Iris pigment epithelial cell (primary cell): ENCODE measurements at regions not wholly inside any gene's neighbourhood (a gene's known extent, or its start where the extent isn't known, plus 50 kb on each side); places are given as distances from the start of the nearest gene placed in this dataset.
"Not testable (repeated sequence)": the region's sequence is repeated elsewhere in the genome, so short reads cannot be mapped to it uniquely, and the experiment has no call there.

Source experiments
- DNase-seq: peaks from one replicate; pipeline ENCODE4 v3.0.0-alpha.2; 2011; ENCODE audit warnings: low read depth

GRCh38 chr15:100767001-100767825 lies 112.4 kb upstream of the ALDH1A3 start:
- no peak for DNase-seq

- no peak for DNase-seq
Measured at GRCh38 chr15:100768501-100768931, 111.1 kb upstream of the ALDH1A3 start.

- no peak for DNase-seq
Measured at GRCh38 chr15:100769043-100769974, 110.3 kb upstream of the ALDH1A3 start.

GRCh38 chr15:100769975-100770340 lies 109.7 kb upstream of the ALDH1A3 start:
- DNase-seq: no peak

GRCh38 chr15:100770661-100771584 lies 108.7 kb upstream of the ALDH1A3 start:
- DNase-seq: no peak

- no peak for DNase-seq
Measured at GRCh38 chr15:100771746-100772145, 107.9 kb upstream of the ALDH1A3 start.

- DNase-seq: no peak
Measured at GRCh38 chr15:100772478-100772877, 107.2 kb upstream of the ALDH1A3 start.

- DNase-seq: no peak
Measured at GRCh38 chr15:100772892-100773520, 106.6 kb upstream of the ALDH1A3 start.

DNA sequence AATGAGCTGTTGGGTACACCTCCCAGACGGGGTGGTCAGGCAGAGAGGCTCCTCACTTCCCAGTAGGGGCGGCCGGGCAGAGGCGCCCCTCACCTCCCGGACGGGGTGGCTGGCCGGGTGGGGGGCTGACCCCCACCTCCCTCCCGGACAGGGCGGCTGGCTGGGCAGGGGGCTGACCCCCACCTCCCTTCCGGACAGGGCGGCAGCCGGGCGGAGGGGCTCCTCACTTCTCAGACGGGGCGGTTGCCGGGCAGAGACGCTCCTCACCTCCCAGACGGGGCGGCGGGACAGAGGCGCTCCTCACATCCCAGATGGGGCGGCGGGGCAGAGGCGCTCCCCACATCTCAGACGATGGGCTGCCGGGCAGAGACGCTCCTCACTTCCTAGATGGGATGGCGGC lies 105.6 kb upstream of the ALDH1A3 start:
- not testable (repeated sequence) for DNase-seq

DNA sequence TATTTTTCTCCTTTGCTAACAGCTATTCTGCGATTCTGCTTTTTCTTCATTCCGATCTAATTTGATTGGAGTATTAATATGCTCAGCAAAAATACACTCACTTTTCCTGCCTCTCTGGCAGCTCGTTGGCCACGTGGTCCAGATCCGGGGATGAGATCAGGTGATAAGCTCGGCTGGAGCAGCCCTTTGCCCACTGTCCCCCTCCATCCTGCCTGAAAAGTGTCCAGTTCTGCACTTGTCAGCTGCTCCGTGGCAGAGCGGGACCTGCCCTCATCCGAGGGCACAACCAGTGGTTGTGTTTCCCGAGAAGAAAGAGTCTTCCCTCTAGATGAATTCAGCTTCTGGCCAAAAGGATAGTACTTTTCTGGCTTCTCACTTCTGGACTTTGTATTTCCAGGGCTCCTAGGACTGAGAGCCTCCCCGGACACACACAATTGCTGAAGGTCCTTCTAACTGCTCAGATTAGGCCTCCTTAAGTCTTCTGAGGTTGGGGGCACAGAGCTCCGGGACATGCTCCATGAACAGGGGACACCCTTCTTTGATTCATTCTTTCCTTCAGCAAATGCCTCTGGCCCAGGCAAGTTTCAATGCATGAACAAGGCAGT lies 103.9 kb upstream of the ALDH1A3 start:
- DNase-seq: no peak

DNA sequence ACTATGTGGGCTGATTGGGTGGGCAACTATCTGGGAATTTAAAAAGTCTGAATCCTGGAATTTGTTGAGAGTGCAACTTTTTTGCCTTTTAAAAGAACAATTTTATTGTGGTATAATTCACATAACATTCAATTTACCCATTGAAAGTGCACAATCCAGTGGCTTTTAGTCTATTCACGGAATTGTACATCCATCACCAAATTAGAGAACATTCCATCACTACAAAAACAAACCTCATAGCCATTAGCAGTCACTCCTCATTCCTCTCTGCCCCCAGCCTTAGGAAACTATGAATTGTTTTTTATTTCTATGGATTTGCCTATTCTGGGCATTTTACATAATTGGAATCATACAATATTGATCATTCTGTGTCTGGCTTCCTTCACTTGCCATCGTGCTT lies 101.8 kb upstream of the ALDH1A3 start:
- DNase-seq: no peak

DNA sequence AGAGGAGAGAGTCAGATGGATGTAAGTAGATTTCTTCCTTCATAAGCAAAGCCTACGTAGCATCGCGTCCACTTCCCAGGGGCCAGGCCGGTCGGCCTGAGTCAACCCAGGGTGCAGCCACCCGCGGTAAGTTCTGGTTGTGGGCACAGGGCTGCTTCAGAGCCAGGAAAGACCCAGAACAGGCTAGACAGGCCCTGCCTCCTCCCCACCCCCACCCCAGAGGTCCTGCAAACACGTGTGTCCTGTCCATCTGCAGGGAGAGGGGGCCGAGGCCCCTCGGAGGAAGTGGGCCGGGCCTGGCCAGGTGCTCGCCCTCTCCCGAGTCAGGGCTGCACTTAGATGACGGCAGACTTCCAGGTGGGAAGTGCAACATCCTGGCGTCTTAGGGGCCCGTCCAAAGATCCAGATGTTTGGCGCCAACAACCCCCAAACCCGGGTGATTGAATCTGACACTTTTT lies 100.8 kb upstream of the ALDH1A3 start:
- DNase-seq: no peak

- no peak for DNase-seq
Measured at GRCh38 chr15:100779331-100780207, 100.1 kb upstream of the ALDH1A3 start.

DNA sequence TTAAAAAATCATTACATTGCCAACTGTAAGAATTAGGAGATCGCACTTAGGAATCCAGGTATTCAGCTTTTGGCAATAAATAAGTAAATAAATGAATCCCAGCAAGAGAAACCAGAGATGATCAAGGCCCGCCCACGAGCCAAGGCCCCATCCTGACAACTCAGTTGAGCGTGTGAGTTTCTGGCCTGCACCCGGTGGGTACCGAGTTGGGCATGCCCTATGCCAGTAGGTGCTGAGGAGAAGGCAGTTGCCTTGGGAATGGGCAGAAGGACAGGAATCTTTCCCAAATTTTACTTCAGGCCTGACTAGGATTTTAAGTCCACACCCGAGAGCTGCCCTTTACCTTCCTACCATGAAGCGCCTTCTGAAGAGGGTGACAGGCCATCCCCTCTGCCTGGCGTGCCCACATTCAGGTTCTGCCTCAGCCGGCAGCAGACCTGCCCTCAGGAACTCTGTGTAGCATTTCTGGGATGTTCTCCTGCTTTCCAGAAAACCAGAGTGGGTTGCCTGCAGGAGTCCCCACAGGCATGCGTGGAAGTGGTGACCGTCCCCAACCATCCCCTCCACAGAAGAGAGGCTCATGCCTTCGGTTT lies 99.3 kb upstream of the ALDH1A3 start:
- no peak for DNase-seq

- no peak for DNase-seq
Measured at GRCh38 chr15:100781061-100781960, 98.3 kb upstream of the ALDH1A3 start.

DNA sequence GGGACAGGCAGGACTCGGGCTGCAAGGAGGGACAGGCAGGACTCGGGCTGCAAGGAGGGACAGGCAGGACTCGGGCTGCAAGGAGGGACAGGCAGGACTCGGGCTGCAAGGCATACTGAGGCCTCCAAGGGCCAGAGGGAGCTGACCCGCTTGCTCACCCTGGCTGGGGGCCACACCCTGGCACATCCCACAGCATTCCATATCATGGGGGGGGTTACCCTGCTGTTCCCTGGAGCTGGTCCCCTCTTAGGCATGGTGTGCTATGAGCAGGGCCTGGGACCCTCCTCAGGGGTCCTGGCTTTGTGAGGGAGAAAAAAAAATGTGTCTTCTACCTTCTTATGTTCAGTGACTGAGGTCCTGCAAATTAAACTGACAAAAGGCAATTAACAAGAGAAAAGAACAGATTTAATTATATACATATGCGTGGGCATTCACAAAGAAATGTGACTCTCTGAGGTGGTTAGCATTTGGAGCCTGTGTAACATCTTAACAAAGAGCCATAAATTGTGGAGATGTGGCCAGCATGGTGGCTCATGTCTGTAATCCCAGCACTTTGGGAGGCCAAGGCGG lies 97.6 kb upstream of the ALDH1A3 start:
- no peak for DNase-seq

DNA sequence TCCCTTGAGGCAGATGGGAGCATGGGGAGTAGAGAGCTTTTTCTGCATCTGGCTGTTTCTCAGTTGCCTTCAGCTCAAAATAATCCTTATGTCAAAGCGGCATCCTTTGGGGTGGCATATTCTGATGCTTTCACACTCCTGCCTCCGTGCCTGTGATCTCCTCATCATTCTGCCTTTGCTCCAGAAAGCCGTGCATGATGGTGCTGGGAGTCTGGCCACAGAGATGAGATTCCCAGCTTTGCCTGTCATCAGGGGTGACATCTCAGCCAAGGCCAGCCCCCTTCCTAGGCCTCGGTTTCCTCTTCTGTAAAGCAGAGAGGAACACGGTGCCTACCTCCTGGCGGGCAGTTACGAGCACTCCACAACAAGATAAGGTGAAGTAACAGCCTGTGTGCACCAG lies 96.3 kb upstream of the ALDH1A3 start:
- no peak for DNase-seq
